HEK293 (cell line): ENCODE measurements at regions not wholly inside any gene's neighbourhood (a gene's known extent, or its start where the extent isn't known, plus 50 kb on each side); places are given as distances from the start of the nearest gene placed in this dataset.

Experiments
- CTCF ChIA-PET: fragments of 350-600 bp; formaldehyde crosslinking; extraction: SDS; loops from one replicate; lab custom pipeline; 2021; ENCODE audit warnings: antibody characterized with exemption; lab: Yijun Ruan, JAX
- POLR2A ChIA-PET: fragments of 300-600 bp; formaldehyde crosslinking; extraction: SDS; loops from one replicate; lab custom pipeline; 2020; ENCODE audit warnings: antibody characterized with exemption, inconsistent platforms; lab: Yijun Ruan, JAX
- H3K27ac ChIP-seq: fragments of 200-500 bp; sonication (Bioruptor generic); 2 replicates; pipeline ENCODE4 v1.5.1; 2014; ENCODE audit warnings: low read depth, low read length, control low read depth, inconsistent platforms; ENCODE audit errors: extremely low read depth
- H3K36me3 ChIP-seq, 2 experiments: fragments of 200-500 bp in 1 of 2; sonication (Bioruptor generic) in 1 of 2; 1 replicate in 1 of 2; 2 replicates in 1 of 2; pipeline ENCODE4 v1.5.1; 2014 to 2017; ENCODE audit warnings: inconsistent platforms in 2 of 2, low read length in 2 of 2; ENCODE audit not compliant: control insufficient read depth in 2 of 2, insufficient read depth in 1 of 2
- H3K4me1 ChIP-seq: fragments of 200-500 bp; sonication (Bioruptor generic); 2 replicates; pipeline ENCODE4 v1.5.1; 2014; ENCODE audit warnings: mild to moderate bottlenecking, low read length, inconsistent platforms; ENCODE audit not compliant: control insufficient read depth, insufficient read depth
- H3K4me3 ChIP-seq: 2 replicates; pipeline ENCODE4 v1.5.1; 2011; ENCODE audit warnings: low read depth, mild to moderate bottlenecking, control low read depth, low read length, moderate library complexity
- H3K9me3 ChIP-seq: fragments of 200-500 bp; sonication (Bioruptor generic); 2 replicates; pipeline ENCODE4 v1.5.1; 2014; ENCODE audit warnings: low read depth, low read length, inconsistent platforms; ENCODE audit not compliant: control insufficient read depth, insufficient read depth
- HOXA7 ChIP-seq: sonication (generic); formaldehyde crosslinking; IDR thresholded peaks from 2 replicates; pipeline ENCODE4 v1.8.1; 2022; ENCODE audit warnings: missing genetic modification reagents, borderline replicate concordance
- KLF10 ChIP-seq: fragments of 450-650 bp; IDR thresholded peaks from 2 replicates; pipeline ENCODE4 v1.5.1; 2018; ENCODE audit warnings: missing biosample characterization, mild to moderate bottlenecking, missing genetic modification characterization
- KLF9 ChIP-seq: fragments of 450-650 bp; formaldehyde crosslinking; IDR thresholded peaks from 2 replicates; pipeline ENCODE4 v1.5.1; 2016; ENCODE audit warnings: missing biosample characterization, missing genetic modification characterization, low read depth
- MZF1 ChIP-seq: fragments of 450-650 bp; formaldehyde crosslinking; IDR thresholded peaks from 2 replicates; pipeline ENCODE4 v1.5.1; 2017; ENCODE audit warnings: missing biosample characterization, missing genetic modification characterization, borderline replicate concordance
- OSR2 ChIP-seq: fragments of 450-650 bp; formaldehyde crosslinking; IDR thresholded peaks from 2 replicates; pipeline ENCODE4 v1.5.1; 2016; ENCODE audit warnings: missing biosample characterization, missing genetic modification characterization
- PRDM2 ChIP-seq: fragments of 450-650 bp; formaldehyde crosslinking; IDR thresholded peaks from 2 replicates; pipeline ENCODE4 v1.5.1; 2016; ENCODE audit warnings: missing biosample characterization, missing genetic modification characterization, borderline replicate concordance
- SCRT2 ChIP-seq: fragments of 450-650 bp; formaldehyde crosslinking; IDR thresholded peaks from 2 replicates; pipeline ENCODE4 v1.5.1; 2016; ENCODE audit warnings: missing biosample characterization, missing genetic modification characterization
- TRIM28 ChIP-seq: IDR thresholded peaks from 2 replicates; pipeline ENCODE4 v1.6.1; 2011; ENCODE audit warnings: low read length, control low read depth, borderline replicate concordance
- YY1 ChIP-seq: fragments of 450-650 bp; formaldehyde crosslinking; IDR thresholded peaks from 2 replicates; pipeline ENCODE4 v1.5.1; 2018; ENCODE audit warnings: missing biosample characterization, missing genetic modification characterization
- ZNF114 ChIP-seq: fragments of 450-650 bp; formaldehyde crosslinking; IDR thresholded peaks from 2 replicates; pipeline ENCODE4 v1.5.0; 2017; ENCODE audit warnings: missing biosample characterization, missing genetic modification characterization
- ZNF121 ChIP-seq: fragments of 450-650 bp; formaldehyde crosslinking; IDR thresholded peaks from 2 replicates; pipeline ENCODE4 v1.5.1; 2016; ENCODE audit warnings: missing biosample characterization, missing genetic modification characterization
- ZNF292 ChIP-seq: fragments of 450-650 bp; formaldehyde crosslinking; IDR thresholded peaks from 2 replicates; pipeline ENCODE4 v1.5.1; 2016; ENCODE audit warnings: low read depth, missing biosample characterization, missing genetic modification characterization, borderline replicate concordance
- ZNF37A ChIP-seq: fragments of 450-650 bp; IDR thresholded peaks from 2 replicates; pipeline ENCODE4 v1.5.1; 2018; ENCODE audit warnings: missing biosample characterization, missing genetic modification characterization
- ZNF391 ChIP-seq: fragments of 450-650 bp; formaldehyde crosslinking; IDR thresholded peaks from 2 replicates; pipeline ENCODE4 v1.5.1; 2016; ENCODE audit warnings: low read depth, missing biosample characterization, missing genetic modification characterization, borderline replicate concordance
- ZNF426 ChIP-seq: fragments of 450-650 bp; formaldehyde crosslinking; IDR thresholded peaks from 2 replicates; pipeline ENCODE4 v1.5.1; 2017; ENCODE audit warnings: missing biosample characterization, missing genetic modification characterization, mild to moderate bottlenecking, inconsistent platforms, moderate library complexity
- ZNF501 ChIP-seq: fragments of 450-650 bp; formaldehyde crosslinking; IDR thresholded peaks from 2 replicates; pipeline ENCODE4 v1.5.1; 2016; ENCODE audit warnings: missing biosample characterization, missing genetic modification characterization
- ZNF544 ChIP-seq: fragments of 450-650 bp; formaldehyde crosslinking; IDR thresholded peaks from 2 replicates; pipeline ENCODE4 v1.5.0; 2017; ENCODE audit warnings: missing biosample characterization, missing genetic modification characterization
- ZNF629 ChIP-seq: fragments of 450-650 bp; formaldehyde crosslinking; IDR thresholded peaks from 2 replicates; pipeline ENCODE4 v1.5.1; 2017; ENCODE audit warnings: missing biosample characterization, missing genetic modification characterization
- ZNF639 ChIP-seq: fragments of 450-650 bp; formaldehyde crosslinking; IDR thresholded peaks from 2 replicates; pipeline ENCODE4 v1.5.1; 2016; ENCODE audit warnings: missing biosample characterization, missing genetic modification characterization
- ZSCAN16 ChIP-seq: fragments of 450-650 bp; formaldehyde crosslinking; IDR thresholded peaks from 2 replicates; pipeline ENCODE4 v1.5.1; 2016; ENCODE audit warnings: missing biosample characterization, missing genetic modification characterization
- ZSCAN23 ChIP-seq: fragments of 450-650 bp; formaldehyde crosslinking; IDR thresholded peaks from 2 replicates; pipeline ENCODE4 v1.5.1; 2016; ENCODE audit warnings: missing biosample characterization, missing genetic modification characterization

GRCh38 chr17:54844233-54844632 lies 56.4 kb upstream of the TOM1L1 start:
- Histone ChIP-seq H3K4me1 (no peaks in the 10 kb centered on the region), H3K4me3 (no peak overlapping the region), H3K36me3 (no peaks in the 10 kb centered on the region), H3K27ac (no peak overlapping the region), H3K9me3 (no peaks in the 10 kb centered on the region)
- ChIA-PET POLR2A (no interaction called here), CTCF (interaction anchor here (0.6 kb wide), 2 partner anchors 147 to 1239 kb away, joined by 3 read pairs; no protein-coding TSS in a partner anchor)
- no peak for TF ChIP-seq ZNF639 (tag by site-specific recombination)
- no peak for TF ChIP-seq HOXA7 (CRISPR knock-in tag)
- no peak for TF ChIP-seq MZF1 (tag by site-specific recombination)
- TF ChIP-seq TRIM28: no peak

- ChIA-PET CTCF (no interaction called here), POLR2A (no interaction called here)
- no peaks in the 10 kb centered on the region for H3K4me1 ChIP-seq
- no peak overlapping the region for H3K4me3 ChIP-seq
- H3K27ac ChIP-seq: no peak overlapping the region
- TF ChIP-seq ZNF501 (tag by site-specific recombination) (no peak), OSR2 (tag by site-specific recombination) (no peak), ZNF114 (tag by site-specific recombination) (no peak), ZNF292 (no peak), ZNF629 (tag by site-specific recombination) (no peak), ZSCAN23 (tag by site-specific recombination) (no peak), ZNF544 (tag by site-specific recombination) (no peak), SCRT2 (tag by site-specific recombination) (no peak), PRDM2 (tag by site-specific recombination) (no peak), KLF10 (no peak), ZNF426 (no peak), ZNF37A (tag by site-specific recombination) (no peak), ZNF391 (tag by site-specific recombination) (no peak), ZNF121 (no peak), YY1 (tag by site-specific recombination) (no peak), KLF9 (tag by site-specific recombination) (no peak), ZSCAN16 (no peak)
- TF ChIP-seq, all 188 proteins: peak for 0
- no peaks in the 10 kb centered on the region for H3K36me3 ChIP-seq
- H3K9me3 ChIP-seq: no peaks in the 10 kb centered on the region
Measured at GRCh38 chr17:54848368-54848987, 52.2 kb upstream of the TOM1L1 start.
